Activated naive CD4-positive, alpha-beta T cell (primary cell): ENCODE measurements at regions not wholly inside any gene's neighbourhood (a gene's known extent, or its start where the extent isn't known, plus 50 kb on each side); places are given as distances from the start of the nearest gene placed in this dataset.

Experiments used
- DNase-seq, 4 experiments: peaks; one replicate each; lab custom pipeline; 2025; lab: John Stamatoyannopoulos, UW

DNA sequence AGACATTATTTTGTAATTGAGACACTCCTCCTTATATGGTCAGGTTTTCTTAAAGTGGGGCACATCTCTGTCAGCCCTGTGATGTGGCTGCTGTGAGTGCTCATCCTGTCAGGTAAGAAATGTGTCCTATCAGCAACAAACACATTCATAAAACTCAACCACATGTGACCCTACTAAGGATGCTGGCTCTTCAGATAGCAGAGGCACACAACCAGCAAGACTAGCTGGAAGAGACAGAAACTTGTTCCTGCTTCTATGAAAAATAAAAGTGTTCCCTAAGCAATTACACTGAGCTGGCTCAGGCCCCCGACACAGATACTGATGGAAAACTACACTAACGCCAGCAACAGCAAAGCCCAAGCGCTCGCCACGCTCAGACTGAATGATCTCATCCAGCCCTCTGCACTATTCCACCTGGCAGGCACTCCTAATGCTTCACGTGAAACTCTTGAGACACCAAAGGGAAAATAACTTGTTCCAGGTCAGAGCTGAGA lies 49.8 kb upstream of the CYP2D6 start:
- no peak for DNase-seq
